K562 (cell line): ENCODE measurements at regions not wholly inside any gene's neighbourhood (a gene's known extent, or its start where the extent isn't known, plus 50 kb on each side); places are given as distances from the start of the nearest gene placed in this dataset.

Experiments used
- ATAC-seq: fragments of 200-7000 bp; cut with Tn5 transposase; 3 replicates; pipeline ENCODE4 v1.9.1; 2020; ENCODE audit warnings: moderate library complexity
- BruUV-seq: library from RNA; stranded (reverse); fragments of 400-500 nt; replicated peaks from 2 replicates; lab custom pipeline; 2021; lab: Mats Ljungman, UMichigan
- CTCF ChIA-PET: fragments of 300-600 bp; formaldehyde crosslinking; extraction: SDS; loops from one replicate; lab custom pipeline; 2021; ENCODE audit warnings: low intra/inter-chr PET ratio; lab: Yijun Ruan, JAX
- POLR2A ChIA-PET: fragments of 300-600, 350-650 bp; sonication (Branson Sonifier 250); formaldehyde crosslinking; extraction: SDS; loops from one replicate; lab custom pipeline; 2021; ENCODE audit warnings: antibody characterized with exemption, inconsistent platforms; lab: Yijun Ruan, JAX
- DNase-seq, 4 experiments: peaks; one replicate each; pipeline versions ENCODE4 v3.0.0 to v3.0.0-alpha.2; 2011 to 2018; ENCODE audit warnings: low spot score in 3 of 4, mixed read lengths in 3 of 4; ENCODE audit errors: extremely low read depth in 1 of 4
- FAIRE-seq: peaks from 2 replicates; lab custom pipeline; 2011; peaks lifted over from hg19 to GRCh38; lab: Jason Lieb, UNC
- H2AFZ ChIP-seq: 2 replicates; pipeline ENCODE4 v1.6.0; 2011; ENCODE audit warnings: low read depth, low read length, control low read depth, inconsistent platforms
- H3K27ac ChIP-seq: fragments of 200-600 bp; 3 replicates; pipeline ENCODE4 v1.8.0; 2011; ENCODE audit warnings: low read depth, mild to moderate bottlenecking, control low read depth, inconsistent platforms, low read length, moderate library complexity, mixed read lengths; ENCODE audit errors: extremely low read depth
- H3K27me3 ChIP-seq, 2 experiments: fragments of 300-600 bp in 1 of 2; 2 replicates in 1 of 2; 3 replicates in 1 of 2; pipeline versions ENCODE4 v1.6.0 to v1.8.0; 2011; ENCODE audit warnings: inconsistent platforms in 2 of 2, low read length in 2 of 2, mild to moderate bottlenecking in 1 of 2, mixed read lengths in 1 of 2, moderate library complexity in 1 of 2; ENCODE audit not compliant: control insufficient read depth in 2 of 2, insufficient read depth in 2 of 2
- H3K36me3 ChIP-seq: fragments of 300-600 bp; 3 replicates; pipeline ENCODE4 v1.8.0; 2011; ENCODE audit warnings: mild to moderate bottlenecking, low read length, inconsistent platforms; ENCODE audit not compliant: control insufficient read depth, insufficient read depth
- H3K4me1 ChIP-seq, 2 experiments: fragments of 200-600 bp in 1 of 2; replicated peaks in 1 of 2; 2 replicates in 1 of 2; 3 replicates in 1 of 2; pipeline versions ENCODE4 v1.5.1 to v1.8.0; 2011; ENCODE audit warnings: inconsistent platforms in 2 of 2, low read length in 2 of 2, mild to moderate bottlenecking in 1 of 2, mixed read lengths in 1 of 2, moderate library complexity in 1 of 2; ENCODE audit not compliant: control insufficient read depth in 2 of 2, insufficient read depth in 2 of 2
- H3K4me2 ChIP-seq: 2 replicates; pipeline ENCODE4 v1.6.1; 2011; ENCODE audit warnings: low read length, control low read depth, inconsistent platforms, mixed read lengths; ENCODE audit not compliant: insufficient read depth
- H3K4me3 ChIP-seq: fragments of 200-600 bp; sonication (generic), shearing (Covaris generic); 2 replicates; pipeline ENCODE4 v1.5.1; 2016; ENCODE audit warnings: control low read depth, inconsistent platforms
- H3K79me2 ChIP-seq: fragments of 200-600 bp; 3 replicates; pipeline ENCODE4 v1.8.0; 2011; ENCODE audit warnings: low read length, inconsistent platforms; ENCODE audit not compliant: control insufficient read depth, insufficient read depth
- H3K9ac ChIP-seq, 2 experiments: 2 replicates each; pipeline versions ENCODE4 v1.6.0 to v1.6.1; 2011; ENCODE audit warnings: low read depth in 2 of 2, low read length in 2 of 2, control low read depth in 1 of 2, inconsistent platforms in 1 of 2, mild to moderate bottlenecking in 1 of 2, mixed read lengths in 1 of 2; ENCODE audit not compliant: insufficient read depth in 1 of 2
- H3K9me1 ChIP-seq: one replicate; pipeline ENCODE4 v1.6.0; 2011; ENCODE audit warnings: inconsistent platforms, mild to moderate bottlenecking, low read length, moderate library complexity; ENCODE audit not compliant: control insufficient read depth, insufficient read depth
- H3K9me3 ChIP-seq: replicated peaks from 2 replicates; pipeline ENCODE4 v1.5.1; 2011; ENCODE audit warnings: low read depth, low read length, inconsistent platforms; ENCODE audit not compliant: control insufficient read depth, insufficient read depth
- H4K20me1 ChIP-seq: replicated peaks from 2 replicates; pipeline ENCODE4 v1.6.1; 2011; ENCODE audit warnings: low read length, inconsistent platforms, mixed read lengths; ENCODE audit not compliant: control insufficient read depth, insufficient read depth
- CTBP1 ChIP-seq: fragments of 450-650 bp; IDR thresholded peaks from 2 replicates; pipeline ENCODE4 v1.6.1; 2016; ENCODE audit warnings: borderline replicate concordance
- FOSL1 ChIP-seq: fragments of 200-800 bp; sonication (Bioruptor generic); conservative IDR thresholded peaks from 2 replicates; pipeline ENCODE4 v1.6.1; 2016; ENCODE audit warnings: missing genetic modification characterization, missing compliant biosample characterization
- FOXK2 ChIP-seq, 2 experiments: fragments of 450-650 bp; IDR thresholded peaks in 1 of 2; conservative IDR thresholded peaks in 1 of 2; 2 replicates each; pipeline ENCODE4 v1.6.1; 2016; ENCODE audit warnings: low read depth in 2 of 2, mild to moderate bottlenecking in 1 of 2
- MEF2A ChIP-seq: IDR thresholded peaks from 2 replicates; pipeline ENCODE4 v1.6.1; 2011; ENCODE audit warnings: low read depth, mild to moderate bottlenecking, low read length, moderate library complexity; ENCODE audit not compliant: control insufficient read depth
- NFATC3 ChIP-seq: fragments of 450-650 bp; IDR thresholded peaks from 2 replicates; pipeline ENCODE4 v1.6.1; 2017; ENCODE audit warnings: mild to moderate bottlenecking
- POLR2AphosphoS5 ChIP-seq: IDR thresholded peaks from 2 replicates; pipeline ENCODE4 v1.6.1; 2011; ENCODE audit warnings: mild to moderate bottlenecking, low read depth, low read length, moderate library complexity; ENCODE audit not compliant: control insufficient read depth, insufficient read depth
- SRSF7 ChIP-seq: fragments of 200-400 bp; formaldehyde crosslinking; optimal IDR thresholded peaks from 2 replicates; pipeline ENCODE3; 2017; ENCODE audit warnings: mild to moderate bottlenecking, low read depth, low read length
- ZNF282 ChIP-seq: sonication (generic); formaldehyde crosslinking; IDR thresholded peaks from 2 replicates; pipeline ENCODE4 v1.8.1; 2023; ENCODE audit warnings: missing genetic modification reagents
- ZNF384 ChIP-seq: IDR thresholded peaks from 2 replicates; pipeline ENCODE4 v1.6.1; 2012; ENCODE audit warnings: low read depth, low read length, improper control_type of control experiment
- WGBS: fragments of 100-300 bp; shearing (Covaris generic); methylation state at CpG from one replicate; pipeline ENCODE4 v1.1.6; 2016; ENCODE audit warnings: low coverage, mixed read lengths; ENCODE audit not compliant: insufficient coverage; ENCODE audit errors: missing lambda C conversion rate; 5-methylcytosine and 5-hydroxymethylcytosine counted together
- in situ Hi-C: fragments of 300-500 bp; cut with MboI; formaldehyde crosslinking; loops from 4 replicates; pipeline ENCODE4 v1.15.0; 2018; ENCODE audit warnings: inconsistent platforms, mixed read lengths
- intact Hi-C: fragments of 100-400 bp; cut with micrococcal nuclease; formaldehyde crosslinking; loops from 2 replicates; pipeline ENCODE4 v1.14.2; 2022
- TF ChIP-seq, protein P1 (sequence below), 2 experiments: fragments of 450-650 bp; conservative IDR thresholded peaks; 2 replicates each; pipeline ENCODE4 v1.6.1; 2017; ENCODE audit warnings: mild to moderate bottlenecking in 2 of 2, moderate library complexity in 2 of 2
- TF ChIP-seq, protein P2 (sequence below): fragments of 250-450 bp; sonication (Bioruptor Pico); IDR thresholded peaks from 2 replicates; pipeline ENCODE4 v1.5.0; 2020; ENCODE audit warnings: mild to moderate bottlenecking
- TF ChIP-seq, protein P3 (sequence below): fragments of 450-650 bp; IDR thresholded peaks from 2 replicates; pipeline ENCODE4 v1.6.1; 2017; ENCODE audit warnings: antibody characterized with exemption, mild to moderate bottlenecking
- TF ChIP-seq, protein P4 (sequence below): fragments of 450-650 bp; IDR thresholded peaks from 2 replicates; pipeline ENCODE4 v1.6.1; 2016; ENCODE audit warnings: missing biosample characterization, missing genetic modification characterization
- TF ChIP-seq, protein P5 (sequence below): fragments of 250-450 bp; sonication (Bioruptor Pico); IDR thresholded peaks from 2 replicates; pipeline ENCODE4 v1.9.0; 2021; ENCODE audit warnings: mild to moderate bottlenecking

DNA sequence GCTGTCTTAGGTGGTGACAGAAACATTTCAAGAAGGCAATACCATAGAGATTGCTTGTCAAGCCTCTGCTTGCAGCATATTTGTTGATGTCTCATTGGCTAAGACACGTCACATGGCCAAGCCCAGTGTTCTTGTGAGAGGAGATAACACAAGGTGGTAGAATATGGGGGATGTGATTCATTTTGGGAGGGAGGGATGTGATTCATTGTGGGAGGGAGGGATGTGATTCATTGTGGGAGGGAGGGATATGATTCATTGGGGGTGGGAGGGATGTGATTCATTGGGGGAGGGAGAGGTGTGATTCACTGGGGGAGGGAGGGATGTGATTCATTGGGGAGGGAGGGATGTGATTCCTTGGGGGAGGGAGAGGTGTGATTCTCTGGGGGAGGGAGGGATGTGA is 470.5 kb upstream of the SALL1 start:
- no peaks in the 10 kb centered on the region for H3K27me3 ChIP-seq
- no peaks in the 10 kb centered on the region for H4K20me1 ChIP-seq
- intact Hi-C loops, result no loop called here
- TF ChIP-seq, protein P1, sequence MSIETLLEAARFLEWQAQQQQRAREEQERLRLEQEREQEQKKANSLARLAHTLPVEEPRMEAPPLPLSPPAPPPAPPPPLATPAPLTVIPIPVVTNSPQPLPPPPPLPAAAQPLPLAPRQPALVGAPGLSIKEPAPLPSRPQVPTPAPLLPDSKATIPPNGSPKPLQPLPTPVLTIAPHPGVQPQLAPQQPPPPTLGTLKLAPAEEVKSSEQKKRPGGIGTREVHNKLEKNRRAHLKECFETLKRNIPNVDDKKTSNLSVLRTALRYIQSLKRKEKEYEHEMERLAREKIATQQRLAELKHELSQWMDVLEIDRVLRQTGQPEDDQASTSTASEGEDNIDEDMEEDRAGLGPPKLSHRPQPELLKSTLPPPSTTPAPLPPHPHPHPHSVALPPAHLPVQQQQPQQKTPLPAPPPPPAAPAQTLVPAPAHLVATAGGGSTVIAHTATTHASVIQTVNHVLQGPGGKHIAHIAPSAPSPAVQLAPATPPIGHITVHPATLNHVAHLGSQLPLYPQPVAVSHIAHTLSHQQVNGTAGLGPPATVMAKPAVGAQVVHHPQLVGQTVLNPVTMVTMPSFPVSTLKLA (conservative IDR thresholded peaks at IDR 0.05), result no peak
- TF ChIP-seq FOSL1 (tag), result no peak
- no peak for TF ChIP-seq ZNF282 (CRISPR knock-in tag)
- TF ChIP-seq, protein P2, sequence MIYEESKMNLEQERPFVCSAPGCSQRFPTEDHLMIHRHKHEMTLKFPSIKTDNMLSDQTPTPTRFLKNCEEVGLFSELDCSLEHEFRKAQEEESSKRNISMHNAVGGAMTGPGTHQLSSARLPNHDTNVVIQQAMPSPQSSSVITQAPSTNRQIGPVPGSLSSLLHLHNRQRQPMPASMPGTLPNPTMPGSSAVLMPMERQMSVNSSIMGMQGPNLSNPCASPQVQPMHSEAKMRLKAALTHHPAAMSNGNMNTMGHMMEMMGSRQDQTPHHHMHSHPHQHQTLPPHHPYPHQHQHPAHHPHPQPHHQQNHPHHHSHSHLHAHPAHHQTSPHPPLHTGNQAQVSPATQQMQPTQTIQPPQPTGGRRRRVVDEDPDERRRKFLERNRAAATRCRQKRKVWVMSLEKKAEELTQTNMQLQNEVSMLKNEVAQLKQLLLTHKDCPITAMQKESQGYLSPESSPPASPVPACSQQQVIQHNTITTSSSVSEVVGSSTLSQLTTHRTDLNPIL (CRISPR knock-in tag), result no peak
- no peak for TF ChIP-seq ZNF384
- no peak for TF ChIP-seq NFATC3
- no peak for TF ChIP-seq CTBP1
- TF ChIP-seq, protein P3, sequence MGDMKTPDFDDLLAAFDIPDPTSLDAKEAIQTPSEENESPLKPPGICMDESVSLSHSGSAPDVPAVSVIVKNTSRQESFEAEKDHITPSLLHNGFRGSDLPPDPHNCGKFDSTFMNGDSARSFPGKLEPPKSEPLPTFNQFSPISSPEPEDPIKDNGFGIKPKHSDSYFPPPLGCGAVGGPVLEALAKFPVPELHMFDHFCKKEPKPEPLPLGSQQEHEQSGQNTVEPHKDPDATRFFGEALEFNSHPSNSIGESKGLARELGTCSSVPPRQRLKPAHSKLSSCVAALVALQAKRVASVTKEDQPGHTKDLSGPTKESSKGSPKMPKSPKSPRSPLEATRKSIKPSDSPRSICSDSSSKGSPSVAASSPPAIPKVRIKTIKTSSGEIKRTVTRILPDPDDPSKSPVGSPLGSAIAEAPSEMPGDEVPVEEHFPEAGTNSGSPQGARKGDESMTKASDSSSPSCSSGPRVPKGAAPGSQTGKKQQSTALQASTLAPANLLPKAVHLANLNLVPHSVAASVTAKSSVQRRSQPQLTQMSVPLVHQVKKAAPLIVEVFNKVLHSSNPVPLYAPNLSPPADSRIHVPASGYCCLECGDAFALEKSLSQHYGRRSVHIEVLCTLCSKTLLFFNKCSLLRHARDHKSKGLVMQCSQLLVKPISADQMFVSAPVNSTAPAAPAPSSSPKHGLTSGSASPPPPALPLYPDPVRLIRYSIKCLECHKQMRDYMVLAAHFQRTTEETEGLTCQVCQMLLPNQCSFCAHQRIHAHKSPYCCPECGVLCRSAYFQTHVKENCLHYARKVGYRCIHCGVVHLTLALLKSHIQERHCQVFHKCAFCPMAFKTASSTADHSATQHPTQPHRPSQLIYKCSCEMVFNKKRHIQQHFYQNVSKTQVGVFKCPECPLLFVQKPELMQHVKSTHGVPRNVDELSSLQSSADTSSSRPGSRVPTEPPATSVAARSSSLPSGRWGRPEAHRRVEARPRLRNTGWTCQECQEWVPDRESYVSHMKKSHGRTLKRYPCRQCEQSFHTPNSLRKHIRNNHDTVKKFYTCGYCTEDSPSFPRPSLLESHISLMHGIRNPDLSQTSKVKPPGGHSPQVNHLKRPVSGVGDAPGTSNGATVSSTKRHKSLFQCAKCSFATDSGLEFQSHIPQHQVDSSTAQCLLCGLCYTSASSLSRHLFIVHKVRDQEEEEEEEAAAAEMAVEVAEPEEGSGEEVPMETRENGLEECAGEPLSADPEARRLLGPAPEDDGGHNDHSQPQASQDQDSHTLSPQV, result no peak
- no peak for TF ChIP-seq FOXK2 (conservative IDR thresholded peaks at IDR 0.05 in 1 of 2, IDR thresholded peaks at IDR 0.05 in 1 of 2; ENCODE audit: low read depth in 2 of 2)
- TF ChIP-seq POLR2AphosphoS5, result no peak
- TF ChIP-seq SRSF7, result no peak
- TF ChIP-seq MEF2A, result no peak
- TF ChIP-seq, protein P4, sequence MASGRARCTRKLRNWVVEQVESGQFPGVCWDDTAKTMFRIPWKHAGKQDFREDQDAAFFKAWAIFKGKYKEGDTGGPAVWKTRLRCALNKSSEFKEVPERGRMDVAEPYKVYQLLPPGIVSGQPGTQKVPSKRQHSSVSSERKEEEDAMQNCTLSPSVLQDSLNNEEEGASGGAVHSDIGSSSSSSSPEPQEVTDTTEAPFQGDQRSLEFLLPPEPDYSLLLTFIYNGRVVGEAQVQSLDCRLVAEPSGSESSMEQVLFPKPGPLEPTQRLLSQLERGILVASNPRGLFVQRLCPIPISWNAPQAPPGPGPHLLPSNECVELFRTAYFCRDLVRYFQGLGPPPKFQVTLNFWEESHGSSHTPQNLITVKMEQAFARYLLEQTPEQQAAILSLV, result no peak
- TF ChIP-seq, protein P5, sequence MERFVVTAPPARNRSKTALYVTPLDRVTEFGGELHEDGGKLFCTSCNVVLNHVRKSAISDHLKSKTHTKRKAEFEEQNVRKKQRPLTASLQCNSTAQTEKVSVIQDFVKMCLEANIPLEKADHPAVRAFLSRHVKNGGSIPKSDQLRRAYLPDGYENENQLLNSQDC (CRISPR knock-in tag), result no peak
- TF ChIP-seq, all 486 proteins: peak for 0
- Histone ChIP-seq H3K79me2 (no peaks in the 10 kb centered on the region), H3K9ac (no peak overlapping the region), H3K36me3 (no peaks in the 10 kb centered on the region), H3K9me3 (no peaks in the 10 kb centered on the region), H3K4me2 (no peak overlapping the region), H3K27ac (no peak overlapping the region), H3K9me1 (no peaks in the 10 kb centered on the region), H2AFZ (no peak overlapping the region), H3K4me3 (no peak overlapping the region), H3K4me1 (no peaks in the 10 kb centered on the region)
- ChIA-PET CTCF (no interaction called here), POLR2A (no interaction called here)
- in situ Hi-C loops, result no loop called here
- no peak for ATAC-seq
- no TSS peak for BruUV-seq
- no peak for FAIRE-seq
- 0% methylated on average over 1 of the region's 1 CpG for WGBS
- DNase-seq, result no peak
